B cell (primary cell): ENCODE measurements at regions not wholly inside any gene's neighbourhood (a gene's known extent, or its start where the extent isn't known, plus 50 kb on each side); places are given as distances from the start of the nearest gene placed in this dataset.

Source experiments
- ATAC-seq: fragments of 200-7000 bp; cut with Tn5 transposase; one replicate; pipeline ENCODE4 v1.10.0; 2021; ENCODE audit warnings: low read depth, mild to moderate bottlenecking, moderate number of reproducible peaks, moderate library complexity
- CTCF ChIA-PET: fragments of 350-600 bp; sonication (Branson Sonifier 250); formaldehyde crosslinking; loops from one replicate; lab custom pipeline; 2021; ENCODE audit warnings: antibody characterized with exemption, inconsistent platforms; lab: Charles Lee
- POLR2A ChIA-PET: fragments of 350-600 bp; sonication (Branson Sonifier 250); formaldehyde crosslinking; loops from one replicate; lab custom pipeline; 2021; ENCODE audit warnings: antibody characterized with exemption; lab: Charles Lee
- DNase-seq: peaks from one replicate; pipeline ENCODE4 v3.0.0; 2013
- H2AFZ ChIP-seq: 2 replicates; pipeline ENCODE4 v1.6.1; 2012; ENCODE audit warnings: mild to moderate bottlenecking, low read depth, low read length; ENCODE audit not compliant: insufficient read depth, poor library complexity, severe bottlenecking
- H3K27ac ChIP-seq, 2 donors: 1 replicate in 1 of 2; 2 replicates in 1 of 2; pipeline ENCODE4 v1.5.1; 2012 to 2013; ENCODE audit warnings: low read length in 2 of 2, mild to moderate bottlenecking in 2 of 2, moderate library complexity in 1 of 2
- H3K27me3 ChIP-seq, 4 experiments: fragments of 200-600 bp in 1 of 4; sonication (generic) in 1 of 4; replicated peaks in 1 of 4; 1 replicate in 2 of 4; 2 replicates in 2 of 4; pipeline versions ENCODE4 v1.6.1 to v1.7.0; 2013 to 2016; ENCODE audit warnings: low read length in 3 of 4, mild to moderate bottlenecking in 2 of 4, mixed read lengths in 1 of 4, moderate library complexity in 1 of 4; ENCODE audit not compliant: insufficient read depth in 4 of 4, control insufficient read depth in 3 of 4; ENCODE audit errors: control extremely low read depth in 1 of 4
- H3K36me3 ChIP-seq, 2 experiments: replicated peaks in 1 of 2; 1 replicate in 1 of 2; 2 replicates in 1 of 2; pipeline versions ENCODE4 v1.6.1 to v1.7.1; 2013; ENCODE audit warnings: low read length in 1 of 2; ENCODE audit not compliant: insufficient read depth in 2 of 2, control insufficient read depth in 1 of 2; ENCODE audit errors: control extremely low read depth in 1 of 2, extremely low read depth in 1 of 2
- H3K4me1 ChIP-seq, 2 donors: fragments of 200-600 bp in 1 of 2; sonication (generic) in 1 of 2; 1 replicate in 1 of 2; 2 replicates in 1 of 2; pipeline versions ENCODE4 v1.5.1 to v1.6.1; 2013 to 2017; ENCODE audit warnings: low read length in 2 of 2; ENCODE audit not compliant: control insufficient read depth in 2 of 2, insufficient read depth in 2 of 2
- H3K4me2 ChIP-seq: replicated peaks from 2 replicates; pipeline ENCODE3; 2012; ENCODE audit warnings: mild to moderate bottlenecking, low read depth, low read length; ENCODE audit not compliant: poor library complexity, severe bottlenecking
- H3K4me3 ChIP-seq, 5 experiments: fragments of 200-600 bp in 1 of 5; sonication (generic) in 1 of 5; 1 replicate in 3 of 5; 2 replicates in 2 of 5; pipeline versions ENCODE4 v1.5.1 to v1.7.0; 2011 to 2016; ENCODE audit warnings: low read length in 4 of 5, mild to moderate bottlenecking in 4 of 5, low read depth in 2 of 5, control low read depth in 1 of 5, moderate library complexity in 1 of 5; ENCODE audit not compliant: insufficient read depth in 1 of 5; ENCODE audit errors: control extremely low read depth in 1 of 5, extremely low read depth in 1 of 5
- H3K79me2 ChIP-seq: fragments of 200-600 bp; sonication (generic); one replicate; pipeline ENCODE4 v1.6.0; 2016; ENCODE audit warnings: low read length; ENCODE audit not compliant: control insufficient read depth, insufficient read depth
- H3K9ac ChIP-seq: fragments of 200-600 bp; sonication (generic); 2 replicates; pipeline ENCODE4 v1.6.1; 2017; ENCODE audit warnings: mild to moderate bottlenecking, low read length, moderate library complexity
- H3K9me3 ChIP-seq, 3 donors: one replicate each; pipeline versions ENCODE4 v1.6.1 to v1.7.1; 2013; ENCODE audit warnings: low read length in 2 of 3; ENCODE audit not compliant: control insufficient read depth in 2 of 3, insufficient read depth in 1 of 3; ENCODE audit errors: control extremely low read depth in 1 of 3
- H4K20me1 ChIP-seq: 2 replicates; pipeline ENCODE4 v1.6.0; 2012; ENCODE audit warnings: mild to moderate bottlenecking, low read length; ENCODE audit not compliant: insufficient read depth, control insufficient read depth, poor library complexity, severe bottlenecking
- H3K27ac Mint-ChIP-seq: one replicate; pipeline ENCODE4 v1.8.0; 2021; ENCODE audit warnings: mixed read lengths
- H3K27me3 Mint-ChIP-seq: one replicate; pipeline ENCODE4 v1.8.0; 2021; ENCODE audit warnings: mixed read lengths
- H3K4me1 Mint-ChIP-seq: one replicate; pipeline ENCODE4 v1.8.0; 2021; ENCODE audit warnings: mixed read lengths
- H3K4me3 Mint-ChIP-seq: one replicate; pipeline ENCODE4 v1.8.0; 2021; ENCODE audit warnings: mixed read lengths
- H3K9me3 Mint-ChIP-seq: one replicate; pipeline ENCODE4 v1.8.0; 2022; ENCODE audit warnings: mixed read lengths; ENCODE audit not compliant: insufficient read depth
- EZH2 ChIP-seq: IDR thresholded peaks from 2 replicates; pipeline ENCODE4 v1.6.1; 2012; ENCODE audit warnings: borderline replicate concordance, low read depth, mild to moderate bottlenecking, moderate library complexity, low read length; ENCODE audit not compliant: insufficient read depth, poor library complexity, severe bottlenecking
- WGBS: methylation state at CpG from one replicate; pipeline ENCODE4 v1.1.5; 2013; ENCODE audit warnings: missing lambda C conversion rate; ENCODE audit not compliant: insufficient coverage; 5-methylcytosine and 5-hydroxymethylcytosine counted together
- intact Hi-C: fragments of 100-400 bp; cut with micrococcal nuclease; formaldehyde crosslinking; loops from one replicate; pipeline ENCODE4 v1.10.0; 2022
- TF ChIP-seq, protein P1 (sequence below): fragments of 200-600 bp; IDR thresholded peaks from one replicate; pipeline ENCODE4 v1.8.0; 2022; ENCODE audit warnings: antibody characterized with exemption, mild to moderate bottlenecking

DNA sequence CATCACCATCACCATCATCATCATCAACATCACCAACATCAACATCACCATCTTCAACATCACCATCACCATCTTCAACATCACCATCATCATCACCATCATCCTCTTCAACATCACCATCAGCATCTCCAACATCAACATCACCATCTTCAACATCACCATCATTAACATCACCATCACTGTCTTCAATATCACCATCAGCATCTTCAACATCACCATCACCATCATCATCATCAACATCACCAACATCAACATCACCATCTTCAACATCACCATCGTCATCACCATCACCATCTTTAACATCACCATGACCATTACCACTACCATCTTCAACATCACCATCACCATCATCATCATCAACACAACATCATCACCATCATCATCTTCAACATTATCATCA lies 267.2 kb downstream of the SP3 start:
- Histone ChIP-seq H4K20me1 (no peaks in the 10 kb centered on the region), H3K9ac (no peak overlapping the region), H3K36me3 (no peaks in the 10 kb centered on the region), H3K4me2 (no peak overlapping the region), H3K9me3 (no peaks in the 10 kb centered on the region), H2AFZ (no peak overlapping the region), H3K27me3 (no peaks in the 10 kb centered on the region), H3K4me1 (no peaks in the 10 kb centered on the region), H3K27ac (no peak overlapping the region), H3K79me2 (no peaks in the 10 kb centered on the region), H3K4me3 (no peak overlapping the region)
- H3K4me3 Mint-ChIP-seq = no peak overlapping the region
- CTCF ChIA-PET = no interaction called here
- POLR2A ChIA-PET = no interaction called here
- H3K9me3 Mint-ChIP-seq = peaks cover 6% of the 10 kb centered on the region
- no peaks in the 10 kb centered on the region for H3K27me3 Mint-ChIP-seq
- 100% methylated on average over 1 of the region's 1 CpG for WGBS
- DNase-seq (no peak), ATAC-seq (no peak)
- no peak overlapping the region for H3K27ac Mint-ChIP-seq
- H3K4me1 Mint-ChIP-seq = no peaks in the 10 kb centered on the region
- TF ChIP-seq, protein P1, sequence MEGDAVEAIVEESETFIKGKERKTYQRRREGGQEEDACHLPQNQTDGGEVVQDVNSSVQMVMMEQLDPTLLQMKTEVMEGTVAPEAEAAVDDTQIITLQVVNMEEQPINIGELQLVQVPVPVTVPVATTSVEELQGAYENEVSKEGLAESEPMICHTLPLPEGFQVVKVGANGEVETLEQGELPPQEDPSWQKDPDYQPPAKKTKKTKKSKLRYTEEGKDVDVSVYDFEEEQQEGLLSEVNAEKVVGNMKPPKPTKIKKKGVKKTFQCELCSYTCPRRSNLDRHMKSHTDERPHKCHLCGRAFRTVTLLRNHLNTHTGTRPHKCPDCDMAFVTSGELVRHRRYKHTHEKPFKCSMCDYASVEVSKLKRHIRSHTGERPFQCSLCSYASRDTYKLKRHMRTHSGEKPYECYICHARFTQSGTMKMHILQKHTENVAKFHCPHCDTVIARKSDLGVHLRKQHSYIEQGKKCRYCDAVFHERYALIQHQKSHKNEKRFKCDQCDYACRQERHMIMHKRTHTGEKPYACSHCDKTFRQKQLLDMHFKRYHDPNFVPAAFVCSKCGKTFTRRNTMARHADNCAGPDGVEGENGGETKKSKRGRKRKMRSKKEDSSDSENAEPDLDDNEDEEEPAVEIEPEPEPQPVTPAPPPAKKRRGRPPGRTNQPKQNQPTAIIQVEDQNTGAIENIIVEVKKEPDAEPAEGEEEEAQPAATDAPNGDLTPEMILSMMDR = no peak
- TF ChIP-seq EZH2 = no peak
- intact Hi-C loops = no loop called here

DNA sequence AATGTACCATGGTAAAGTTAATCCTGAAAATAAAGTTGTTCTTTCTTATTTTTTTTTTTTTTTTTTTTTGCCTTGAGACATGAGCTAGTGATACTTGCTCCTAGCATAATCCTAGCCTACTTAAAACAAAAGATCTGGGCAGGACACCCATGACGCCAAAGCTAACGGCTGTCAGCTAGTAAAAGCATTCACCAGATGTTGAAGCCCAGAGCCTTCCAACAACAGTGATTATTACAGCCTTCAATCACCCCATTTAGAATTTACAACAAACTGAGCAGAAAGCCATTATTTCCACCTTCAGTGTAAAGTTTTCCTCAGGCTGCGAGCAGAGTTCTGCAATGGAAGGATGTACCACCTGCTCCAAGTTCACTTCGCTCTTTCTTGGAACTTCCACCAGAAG lies 259.5 kb downstream of the SP3 start:
- DNase-seq (no peak), ATAC-seq (no peak)
- Mint-ChIP-seq H3K9me3 (no peaks in the 10 kb centered on the region), H3K4me3 (no peak overlapping the region), H3K27me3 (peaks cover 1% of the 10 kb centered on the region), H3K4me1 (no peaks in the 10 kb centered on the region), H3K27ac (no peak overlapping the region)
- H3K9me3 ChIP-seq = no peaks in the 10 kb centered on the region
- POLR2A ChIA-PET = interaction anchor here (0.5 kb wide), 1 partner anchor 704 kb away, joined by 7 read pairs; no protein-coding TSS in a partner anchor
- WGBS = 100% methylated on average over 3 of the region's 4 CpGs
- CTCF ChIA-PET = interaction anchor here (0.8 kb wide), 1 partner anchor 607 kb away, joined by 3 read pairs; no protein-coding TSS in a partner anchor
- H3K4me2 ChIP-seq = no peak overlapping the region
- no peaks in the 10 kb centered on the region for H3K79me2 ChIP-seq
- H3K36me3 ChIP-seq = no peaks in the 10 kb centered on the region
- H3K27me3 ChIP-seq = peaks cover 0 to 6% (median 0%) of the 10 kb centered on the region in 4 experiments
- no peak overlapping the region for H3K4me3 ChIP-seq
- no peaks in the 10 kb centered on the region for H3K4me1 ChIP-seq
- H4K20me1 ChIP-seq = no peaks in the 10 kb centered on the region
- H3K9ac ChIP-seq = no peak overlapping the region
- TF ChIP-seq, protein P1 = no peak
- no peak for TF ChIP-seq EZH2
- no peak overlapping the region for H2AFZ ChIP-seq
- no peak overlapping the region for H3K27ac ChIP-seq
- intact Hi-C loops = no loop called here
